Stomach (tissue), 8 donors: ENCODE measurements at regions not wholly inside any gene's neighbourhood (a gene's known extent, or its start where the extent isn't known, plus 50 kb on each side); places are given as distances from the start of the nearest gene placed in this dataset.

ENCODE experiments used
- DNase-seq, 2 donors: peaks; one replicate each; pipeline versions ENCODE4 v3.0.0 to v3.0.0-alpha.2; 2013 to 2019
- H3K27ac ChIP-seq, 5 donors: fragments of 200-600 bp in 4 of 5; sonication (generic) in 4 of 5; one replicate each; pipeline ENCODE4 v1.5.1; 2013 to 2019; ENCODE audit warnings: mild to moderate bottlenecking in 1 of 5, moderate library complexity in 1 of 5
- H3K27me3 ChIP-seq, 3 donors: fragments of 200-600 bp; sonication (generic); one replicate each; pipeline ENCODE4 v1.5.1; 2017 to 2019; ENCODE audit warnings: mixed run types in 1 of 3
- H3K36me3 ChIP-seq, 4 donors: fragments of 200-600 bp; sonication (generic); 1 replicate in 3 of 4; 2 replicates in 1 of 4; pipeline ENCODE4 v1.5.1; 2016 to 2019
- H3K4me1 ChIP-seq, 4 donors: fragments of 200-600 bp; sonication (generic); one replicate each; pipeline ENCODE4 v1.5.1; 2016 to 2019
- H3K4me3 ChIP-seq, 4 donors: fragments of 200-600 bp; sonication (generic) in 3 of 4; one replicate each; pipeline ENCODE4 v1.5.1; 2016 to 2019; ENCODE audit warnings: mild to moderate bottlenecking in 1 of 4
- H3K9me3 ChIP-seq, 4 donors: fragments of 200-600 bp; sonication (generic); one replicate each; pipeline ENCODE4 v1.5.1; 2016 to 2019
- CTCF ChIP-seq, 7 experiments: fragments of 450-650 bp in 4 of 7; fragments of 200-600 bp in 3 of 7; sonication (generic) in 3 of 7; IDR thresholded peaks; one replicate each; pipeline ENCODE4 v1.5.1; 2016 to 2019; ENCODE audit warnings: antibody characterized with exemption in 7 of 7, control low read depth in 2 of 7, mild to moderate bottlenecking in 1 of 7
- EP300 ChIP-seq: sonication (generic); formaldehyde crosslinking; IDR thresholded peaks from one replicate; pipeline ENCODE4 v1.6.1; 2017; ENCODE audit warnings: antibody characterized with exemption
- POLR2A ChIP-seq, 4 donors: fragments of 450-650 bp; IDR thresholded peaks; one replicate each; pipeline ENCODE4 v1.6.1; 2016; ENCODE audit warnings: antibody characterized with exemption in 4 of 4, control low read depth in 2 of 4, mild to moderate bottlenecking in 1 of 4, moderate library complexity in 1 of 4
- POLR2AphosphoS5 ChIP-seq, 3 donors: sonication (generic); formaldehyde crosslinking; IDR thresholded peaks; one replicate each; pipeline ENCODE4 v1.6.1; 2016; ENCODE audit warnings: antibody characterized with exemption in 3 of 3
- WGBS, 5 donors: extraction: QIAGEN DNeasy Blood & Tissue Kit in 3 of 5; methylation state at CpG; one replicate each; pipeline versions ENCODE4 v1.1.5 to v1.1.7; 2013 to 2018; 5-methylcytosine and 5-hydroxymethylcytosine counted together
- intact Hi-C: fragments of 100-400 bp; cut with DNase I; formaldehyde crosslinking; loops from one replicate; pipeline ENCODE4 v1.15.1; 2023; ENCODE audit warnings: low total_unique reads
- donor health status: healthy with polysubstance abuse.
- donor health status: Bipolar disorder and iron deficiency.
- donor health status: healthy.

GRCh38 chr12:41930866-41931437 lies 213.7 kb downstream of the GXYLT1 start:
- Histone ChIP-seq H3K4me3 (peak overlapping the region in 3 of 4 donors; percentile 11 to 27 (median 23)), H3K36me3 (no peaks in the 10 kb centered on the region), H3K27ac (no peak overlapping the region), H3K27me3 (no peaks in the 10 kb centered on the region), H3K4me1 (peaks cover 0 to 28% (median 17%) of the 10 kb centered on the region in 4 donors), H3K9me3 (no peaks in the 10 kb centered on the region)
- no peak for TF ChIP-seq POLR2A (IDR thresholded peaks at IDR 0.05)
- no peak for TF ChIP-seq EP300
- TF ChIP-seq POLR2AphosphoS5 (IDR thresholded peaks at IDR 0.05), result no peak
- TF ChIP-seq CTCF (IDR thresholded peaks at IDR 0.05), result no peak
- intact Hi-C loops, result no loop called here
- WGBS, 5 donors, result 10 to 30% (median 14%) methylated on average over 7 of the region's 7 CpGs
- peak in 1 of 2 donors; percentile 19 for DNase-seq

GRCh38 chr12:41924111-41924510 lies 220.6 kb downstream of the GXYLT1 start:
- DNase-seq, result no peak
- WGBS, 5 donors, result 78 to 93% (median 83%) methylated on average over 2 of the region's 2 CpGs
- H3K4me1 ChIP-seq, result no peaks in the 10 kb centered on the region
- no peaks in the 10 kb centered on the region for H3K27me3 ChIP-seq
- TF ChIP-seq CTCF (IDR thresholded peaks at IDR 0.05), result no peak
- no peak for TF ChIP-seq POLR2AphosphoS5 (IDR thresholded peaks at IDR 0.05)
- no peaks in the 10 kb centered on the region for H3K36me3 ChIP-seq
- no peaks in the 10 kb centered on the region for H3K9me3 ChIP-seq
- H3K27ac ChIP-seq, result no peak overlapping the region
- H3K4me3 ChIP-seq, result no peak overlapping the region
- intact Hi-C loops, result no loop called here

- Histone ChIP-seq H3K36me3 (no peaks in the 10 kb centered on the region), H3K4me1 (no peaks in the 10 kb centered on the region), H3K27ac (no peak overlapping the region), H3K4me3 (no peak overlapping the region), H3K27me3 (no peaks in the 10 kb centered on the region), H3K9me3 (no peaks in the 10 kb centered on the region)
- WGBS, 5 donors, result 63 to 87% (median 78%) methylated on average over 2 of the region's 2 CpGs
- TF ChIP-seq POLR2A (IDR thresholded peaks at IDR 0.05) (no peak), POLR2AphosphoS5 (IDR thresholded peaks at IDR 0.05) (no peak), CTCF (IDR thresholded peaks at IDR 0.05) (no peak), EP300 (no peak)
- intact Hi-C loops, result no loop called here
- no peak for DNase-seq
Observed at GRCh38 chr12:41923351-41923750, 221.3 kb downstream of the GXYLT1 start.

- no peak overlapping the region for H3K4me3 ChIP-seq
- TF ChIP-seq POLR2A (IDR thresholded peaks at IDR 0.05) (no peak), POLR2AphosphoS5 (IDR thresholded peaks at IDR 0.05) (no peak), CTCF (IDR thresholded peaks at IDR 0.05) (no peak), EP300 (no peak)
- no peaks in the 10 kb centered on the region for H3K9me3 ChIP-seq
- H3K36me3 ChIP-seq, result no peaks in the 10 kb centered on the region
- DNase-seq, result no peak
- no peaks in the 10 kb centered on the region for H3K27me3 ChIP-seq
- peaks cover 0 to 7% (median 3%) of the 10 kb centered on the region in 4 donors for H3K4me1 ChIP-seq
- intact Hi-C loops, result no loop called here
- H3K27ac ChIP-seq, result no peak overlapping the region
- WGBS, 5 donors, result 43 to 61% (median 58%) methylated on average over 1 of the region's 1 CpG
Observed at GRCh38 chr12:41920355-41920754, 224.3 kb downstream of the GXYLT1 start.
